MM.1S (cell line): ENCODE measurements at regions not wholly inside any gene's neighbourhood (a gene's known extent, or its start where the extent isn't known, plus 50 kb on each side); places are given as distances from the start of the nearest gene placed in this dataset.

ENCODE experiments used
- EZH2 ChIP-seq: fragments of 300-600 bp; sonication (generic); optimal IDR thresholded peaks from 2 replicates; pipeline ENCODE3; 2017; ENCODE audit warnings: low read depth, mild to moderate bottlenecking, antibody characterized with exemption, low read length, mixed read lengths
- TF ChIP-seq, protein P1 (sequence below): fragments of 300-600 bp; sonication (generic); IDR thresholded peaks from 2 replicates; pipeline ENCODE4 v1.5.1; 2016; ENCODE audit warnings: antibody characterized with exemption, low read length, mixed read lengths

DNA sequence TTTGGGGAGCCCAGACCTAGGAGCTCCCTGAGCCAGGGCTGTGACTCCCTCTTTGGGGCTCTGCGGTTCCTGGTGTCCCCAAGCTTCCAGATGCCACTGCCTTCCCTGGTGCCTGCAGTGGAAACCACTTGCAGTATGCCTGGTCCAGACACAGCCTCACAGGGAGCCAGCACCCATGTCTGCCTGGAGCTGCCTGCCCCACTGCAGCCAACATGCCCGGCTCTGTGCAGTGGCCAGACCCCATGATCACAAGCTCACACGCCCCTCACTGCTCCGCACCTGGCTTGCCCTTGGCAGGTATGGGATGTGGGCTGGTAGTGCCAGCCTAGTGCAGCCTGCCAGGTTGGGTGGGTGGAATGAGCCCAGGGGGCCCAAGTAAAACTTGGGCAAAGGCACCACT is 644.8 kb downstream of the HTR1B start:
- TF ChIP-seq EZH2: no peak
- TF ChIP-seq, protein P1, sequence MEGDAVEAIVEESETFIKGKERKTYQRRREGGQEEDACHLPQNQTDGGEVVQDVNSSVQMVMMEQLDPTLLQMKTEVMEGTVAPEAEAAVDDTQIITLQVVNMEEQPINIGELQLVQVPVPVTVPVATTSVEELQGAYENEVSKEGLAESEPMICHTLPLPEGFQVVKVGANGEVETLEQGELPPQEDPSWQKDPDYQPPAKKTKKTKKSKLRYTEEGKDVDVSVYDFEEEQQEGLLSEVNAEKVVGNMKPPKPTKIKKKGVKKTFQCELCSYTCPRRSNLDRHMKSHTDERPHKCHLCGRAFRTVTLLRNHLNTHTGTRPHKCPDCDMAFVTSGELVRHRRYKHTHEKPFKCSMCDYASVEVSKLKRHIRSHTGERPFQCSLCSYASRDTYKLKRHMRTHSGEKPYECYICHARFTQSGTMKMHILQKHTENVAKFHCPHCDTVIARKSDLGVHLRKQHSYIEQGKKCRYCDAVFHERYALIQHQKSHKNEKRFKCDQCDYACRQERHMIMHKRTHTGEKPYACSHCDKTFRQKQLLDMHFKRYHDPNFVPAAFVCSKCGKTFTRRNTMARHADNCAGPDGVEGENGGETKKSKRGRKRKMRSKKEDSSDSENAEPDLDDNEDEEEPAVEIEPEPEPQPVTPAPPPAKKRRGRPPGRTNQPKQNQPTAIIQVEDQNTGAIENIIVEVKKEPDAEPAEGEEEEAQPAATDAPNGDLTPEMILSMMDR: no peak
